Activated CD4-positive, alpha-beta T cell treated with anti-CD3 and anti-CD28 coated beads for 48 hours (primary cell): ENCODE measurements at regions not wholly inside any gene's neighbourhood (a gene's known extent, or its start where the extent isn't known, plus 50 kb on each side); places are given as distances from the start of the nearest gene placed in this dataset.

Source experiments
- DNase-seq: peaks from one replicate; pipeline ENCODE4 v3.0.0-alpha.2; 2020

DNA sequence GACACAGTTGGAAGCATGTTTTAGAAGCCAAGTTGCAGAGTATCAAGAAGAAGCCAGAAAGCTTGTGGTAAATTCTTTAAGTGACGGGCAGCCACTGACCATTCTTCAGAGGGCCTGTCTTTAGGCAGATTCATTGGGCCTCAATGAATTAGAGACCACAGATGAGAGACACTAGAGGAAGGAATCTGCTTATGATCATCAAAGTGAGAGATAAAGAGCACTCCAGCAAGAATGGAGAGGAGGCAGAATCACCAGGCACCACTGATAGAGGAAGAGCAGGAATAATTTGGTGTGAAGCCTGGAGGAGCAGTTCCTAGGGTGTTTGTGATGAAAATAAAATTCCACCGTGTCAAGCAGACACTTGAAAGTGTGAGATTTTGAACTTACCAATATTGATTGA is 365.9 kb upstream of the SLC30A5 start:
- no peak for DNase-seq

DNA sequence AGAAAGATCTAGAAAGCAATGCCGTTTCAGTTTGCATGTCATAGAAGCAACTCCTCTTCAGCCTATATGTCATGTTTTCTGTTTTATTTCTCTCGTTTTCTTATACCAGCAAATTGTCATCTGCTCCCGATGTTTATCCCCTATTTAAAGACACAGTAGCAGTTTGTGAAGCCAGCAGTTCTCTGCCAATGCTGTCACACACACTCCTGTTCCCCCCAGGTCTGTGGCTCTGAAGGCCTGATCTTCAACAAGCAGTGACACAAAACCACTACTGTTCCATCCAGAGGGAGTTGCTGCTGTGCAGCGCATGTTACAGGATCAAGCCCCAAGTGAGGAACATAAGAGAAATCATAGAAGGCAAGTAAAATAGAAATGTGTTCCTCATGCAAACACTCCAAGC is 364.1 kb upstream of the SLC30A5 start:
- no peak for DNase-seq

DNA sequence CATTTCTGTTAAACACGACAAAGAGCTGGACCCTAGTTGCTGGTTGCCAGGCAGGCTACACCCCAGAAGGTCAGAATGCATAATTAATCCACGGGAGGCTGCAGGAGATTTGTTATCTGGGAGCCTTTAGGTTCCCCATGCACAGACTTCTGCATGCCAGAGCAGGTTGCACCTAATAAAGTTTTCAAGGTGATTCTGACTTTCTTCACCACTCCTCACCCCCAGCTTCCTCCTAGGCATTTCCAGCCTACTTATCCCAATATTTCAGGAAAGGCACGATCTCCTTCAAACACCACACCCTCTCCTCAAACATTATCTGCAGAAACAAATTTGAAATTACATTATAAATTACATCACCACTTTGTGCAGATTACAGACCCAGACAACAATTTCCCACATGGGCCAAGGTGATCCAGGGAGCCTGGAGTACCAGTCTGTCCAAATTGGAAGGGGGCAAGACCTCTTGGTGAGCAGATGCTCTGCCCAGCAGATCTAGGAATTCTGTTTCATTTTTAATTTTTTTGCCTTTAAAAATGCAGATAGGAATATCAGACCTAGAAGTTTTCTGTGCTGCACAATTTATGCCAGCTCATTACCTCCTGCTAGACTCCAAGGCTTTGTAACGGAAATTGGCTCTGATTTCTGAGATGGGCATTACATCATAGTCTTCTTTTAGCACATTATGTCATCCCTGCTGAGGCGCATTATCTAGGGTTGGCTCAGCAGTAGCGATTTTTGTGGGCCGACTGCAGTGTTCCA is 363.4 kb upstream of the SLC30A5 start:
- no peak for DNase-seq

DNA sequence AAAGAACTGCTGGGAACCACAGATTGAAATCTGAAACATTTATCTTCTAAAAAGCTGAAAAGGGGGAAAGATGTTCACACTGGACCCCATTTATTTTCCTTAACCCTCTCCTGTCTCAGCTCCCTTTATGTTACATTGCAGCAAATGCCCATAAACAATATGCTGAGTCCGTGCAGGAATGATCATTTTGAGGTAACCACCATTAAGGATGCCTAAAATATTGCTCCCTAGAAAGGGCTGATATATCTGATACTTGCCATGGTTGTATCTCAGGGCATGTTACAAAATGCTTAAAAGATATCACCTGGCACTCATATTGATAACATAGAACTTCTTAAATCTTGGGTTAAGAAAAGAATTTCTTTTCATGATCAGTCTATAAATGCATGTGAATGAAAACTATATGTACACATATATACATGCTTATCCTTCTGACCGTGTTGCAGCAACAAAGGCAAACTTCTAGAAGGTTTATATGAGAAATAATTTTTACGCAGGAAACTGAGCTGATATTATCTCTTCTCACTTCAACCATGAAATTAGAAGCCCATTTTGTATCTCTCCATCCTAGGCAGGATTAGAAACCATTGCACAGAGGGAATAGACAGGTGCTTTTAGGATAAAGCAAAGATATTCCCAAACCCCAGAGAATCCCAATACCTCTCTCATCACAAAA is 362.7 kb upstream of the SLC30A5 start:
- no peak for DNase-seq

DNA sequence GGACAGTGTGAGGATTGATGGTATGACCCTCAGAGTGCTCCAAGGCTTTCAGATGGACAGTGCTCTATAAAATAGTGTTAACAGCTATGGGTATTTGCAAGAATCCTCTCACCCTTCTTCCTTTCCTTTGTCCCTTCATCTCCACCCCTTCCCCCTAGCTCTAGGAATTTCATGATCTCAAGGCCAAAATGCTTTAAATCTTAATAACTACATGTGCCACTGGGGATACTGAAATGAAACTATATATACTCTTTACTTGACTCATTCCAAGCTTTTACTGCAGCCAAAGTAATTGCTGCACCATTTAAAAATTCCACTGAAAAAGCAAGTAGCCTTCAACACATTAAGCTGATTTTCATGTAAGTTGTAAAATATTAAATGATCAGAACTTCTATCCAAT is 361.6 kb upstream of the SLC30A5 start:
- no peak for DNase-seq

DNA sequence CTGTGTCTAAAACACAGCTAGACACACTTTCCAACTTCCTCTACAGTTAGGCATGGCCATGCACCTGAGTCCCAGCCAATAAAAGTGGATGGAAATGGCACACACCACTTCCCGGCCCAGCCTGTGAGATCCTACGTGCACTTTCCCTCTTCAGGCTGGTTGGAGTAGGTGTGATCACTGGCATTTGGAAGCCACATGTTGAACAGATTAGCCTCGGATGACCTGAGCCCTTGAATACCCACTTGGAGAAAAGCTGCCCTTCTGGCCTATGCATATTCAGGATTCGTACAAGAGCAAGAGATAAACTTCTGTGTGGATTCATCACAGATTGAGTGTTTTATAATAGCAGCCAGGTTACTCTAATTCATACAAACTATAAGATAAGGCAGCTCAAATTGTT is 359.0 kb upstream of the SLC30A5 start:
- no peak for DNase-seq

DNA sequence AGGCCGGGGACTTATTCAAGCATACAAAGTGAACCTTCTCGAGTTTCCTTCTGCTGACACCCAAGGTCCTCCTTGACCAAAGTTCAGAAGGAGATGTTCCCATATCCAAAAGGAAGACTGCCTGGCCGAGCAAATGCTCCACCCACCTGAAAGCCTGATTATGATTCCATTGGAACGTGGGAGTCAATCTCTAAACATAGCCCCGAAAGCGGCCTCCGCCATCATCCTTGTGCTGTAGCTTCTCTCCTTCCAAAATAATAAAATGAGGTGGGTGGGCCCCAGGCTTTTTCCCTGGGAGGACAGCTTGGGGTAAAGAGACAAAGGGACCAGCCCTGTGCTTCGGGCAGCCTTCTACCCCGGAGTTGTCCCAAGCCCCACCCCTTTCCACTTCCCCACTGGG is 355.6 kb upstream of the SLC30A5 start:
- DNase-seq: no peak

DNA sequence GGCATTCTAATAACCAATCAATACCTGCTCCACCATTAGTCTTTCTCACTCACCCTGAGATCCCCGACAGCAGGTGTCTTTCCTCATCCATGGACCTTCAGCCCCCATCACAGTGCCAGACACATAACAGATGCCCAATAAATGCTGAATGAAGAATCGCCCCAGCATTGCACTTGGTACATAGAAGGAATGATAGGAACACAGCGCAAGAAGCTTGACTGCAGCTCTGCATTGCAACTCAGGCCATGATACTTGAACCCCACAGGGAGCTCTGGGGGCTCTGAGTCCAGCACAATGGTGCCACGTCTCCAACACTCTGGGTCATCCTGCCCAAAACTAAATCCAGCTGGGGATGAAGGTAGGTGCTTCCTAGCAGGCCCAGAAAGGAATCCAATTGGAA is 355.0 kb upstream of the SLC30A5 start:
- DNase-seq: no peak

DNA sequence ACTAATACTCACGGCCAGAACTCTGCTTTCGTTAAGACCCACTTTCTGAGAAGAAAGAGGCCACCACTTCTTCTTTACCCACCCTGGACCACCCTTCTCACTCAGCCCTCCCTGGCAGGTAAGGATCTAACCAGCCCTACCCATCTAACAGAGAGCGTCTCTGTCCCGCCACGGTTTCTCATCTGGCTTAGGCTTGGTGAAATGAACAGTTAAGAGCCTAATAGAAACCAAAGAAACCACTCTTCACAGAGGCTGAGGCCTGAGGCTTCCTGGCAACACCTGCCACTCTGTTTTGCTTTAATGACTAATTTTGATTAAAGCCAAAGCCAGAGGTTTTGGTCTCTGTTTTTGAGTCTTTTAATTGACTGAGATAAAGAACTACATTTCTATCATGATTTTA is 354.1 kb upstream of the SLC30A5 start:
- DNase-seq: no peak

DNA sequence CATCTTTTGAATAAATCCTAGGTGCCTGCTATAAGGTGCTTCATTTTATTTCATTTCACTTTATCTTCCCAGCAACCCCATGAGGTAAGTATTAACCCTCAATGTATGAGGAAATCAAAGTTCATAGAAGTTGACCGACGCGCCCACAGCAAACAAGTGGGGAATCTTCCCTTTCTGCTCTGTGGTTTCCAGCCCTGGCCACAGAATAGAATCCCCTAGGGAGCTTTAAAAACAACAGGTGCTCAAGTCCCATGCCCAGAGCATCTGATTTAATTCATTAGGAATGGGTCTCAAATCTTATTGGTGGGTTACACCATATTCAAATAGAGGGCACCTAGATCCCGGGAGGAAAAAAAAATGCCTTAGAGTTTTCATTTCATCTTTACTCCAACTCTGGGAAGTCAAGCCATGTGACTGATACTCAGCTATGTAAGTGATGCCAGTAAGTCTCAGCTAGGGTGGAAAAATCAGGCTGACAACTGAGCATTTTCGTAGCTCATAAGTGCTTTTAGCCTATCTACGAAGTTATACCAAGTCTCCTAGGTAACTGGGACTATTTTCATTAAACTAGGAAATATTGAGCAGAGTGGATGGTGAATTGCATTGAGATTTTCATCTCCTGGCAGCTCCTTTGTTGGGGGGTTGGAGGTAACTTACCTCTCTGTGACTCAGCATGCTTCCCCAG is 353.4 kb upstream of the SLC30A5 start:
- no peak for DNase-seq

DNA sequence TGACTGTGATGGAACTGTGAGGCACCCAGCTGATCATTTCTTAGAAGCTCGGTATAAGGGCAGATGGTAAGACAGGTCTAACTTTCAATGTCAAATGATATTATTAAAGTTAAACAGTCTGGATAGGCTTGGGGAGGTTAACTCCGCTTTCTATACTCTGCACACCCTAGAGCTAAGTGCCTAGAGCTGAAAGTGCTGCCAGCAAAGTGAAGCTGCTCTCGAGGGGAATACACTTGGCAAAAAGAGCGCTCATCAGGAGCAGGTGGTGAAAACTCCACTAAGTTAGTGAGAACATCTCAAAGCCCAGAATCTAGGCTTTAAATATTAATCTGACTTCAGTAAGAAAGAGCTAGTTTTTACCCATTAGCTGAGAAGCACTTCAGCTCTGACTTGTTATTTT is 349.6 kb upstream of the SLC30A5 start:
- DNase-seq: no peak

DNA sequence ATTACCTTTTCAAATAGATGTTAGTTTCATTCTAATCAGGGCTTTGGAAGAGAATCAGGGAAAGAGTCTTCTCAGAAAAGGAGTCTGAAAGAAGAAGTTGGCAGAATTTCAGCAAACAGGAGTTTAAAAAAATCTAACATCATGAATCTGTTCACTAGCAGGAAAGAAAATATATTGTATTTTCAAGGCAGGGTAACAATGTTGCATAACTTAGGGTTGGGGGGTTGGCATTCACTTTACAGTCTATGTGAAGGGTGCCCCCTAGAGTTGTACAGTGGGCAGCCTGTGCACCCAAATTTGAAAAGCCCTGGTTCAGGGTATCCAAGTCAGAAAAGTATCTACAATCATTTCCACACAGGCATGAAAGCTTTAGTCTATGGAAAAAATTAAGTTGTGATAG is 348.4 kb upstream of the SLC30A5 start:
- no peak for DNase-seq

DNA sequence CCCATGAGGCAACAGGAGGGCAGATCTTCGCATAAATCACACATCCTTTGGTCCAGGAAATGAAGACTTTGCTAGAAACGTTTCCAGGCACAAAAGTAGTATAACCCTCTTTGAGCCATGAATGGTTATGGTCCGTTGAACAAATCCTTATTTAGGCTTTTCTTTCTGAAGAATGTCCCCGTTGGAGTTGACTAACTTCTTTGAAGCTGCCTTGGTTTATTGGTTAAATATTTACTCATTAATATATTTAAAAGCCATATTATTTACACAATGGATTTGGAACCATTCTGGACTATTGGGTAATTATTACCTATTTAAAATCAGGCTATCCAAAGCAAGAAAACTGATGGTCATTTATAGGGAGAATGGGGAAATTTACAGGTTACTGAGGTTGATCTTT is 347.6 kb upstream of the SLC30A5 start:
- DNase-seq: no peak

DNA sequence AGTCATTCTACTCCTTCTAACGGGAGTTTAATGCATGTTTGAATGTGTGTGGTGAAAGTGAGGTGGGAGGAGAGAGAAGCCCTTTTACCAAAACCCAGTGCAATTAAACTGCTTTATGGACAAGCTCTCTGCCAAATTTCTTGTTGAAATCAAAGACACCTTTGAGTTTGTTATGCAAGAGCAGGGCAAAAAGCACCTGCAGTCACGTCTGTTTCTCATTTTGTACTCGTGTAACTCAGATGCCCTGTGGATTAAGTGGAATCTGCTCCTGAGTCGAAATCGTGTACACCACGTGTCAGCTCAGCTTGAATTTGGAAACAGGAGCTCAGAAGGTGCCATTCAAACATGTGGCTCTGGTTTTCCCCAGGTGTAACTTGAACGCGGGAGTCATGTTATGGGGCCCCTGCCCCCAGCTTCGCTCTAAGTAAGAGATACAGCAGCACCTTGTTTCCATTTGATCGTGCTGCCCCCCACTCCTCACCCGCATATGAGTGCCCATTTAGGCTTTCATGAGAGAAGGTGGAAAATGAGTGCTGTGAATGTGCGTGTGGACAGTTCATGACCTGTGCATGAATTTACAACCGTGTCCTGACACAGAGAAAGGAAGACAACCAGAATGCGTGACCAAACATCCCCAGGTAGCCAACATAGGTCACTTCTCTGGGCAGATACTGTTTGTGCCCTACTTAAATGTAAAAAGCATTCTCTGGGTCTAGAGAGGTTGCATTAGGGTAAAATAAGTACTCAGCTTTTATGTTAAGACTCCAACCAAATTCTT is 347.0 kb upstream of the SLC30A5 start:
- DNase-seq: no peak

DNA sequence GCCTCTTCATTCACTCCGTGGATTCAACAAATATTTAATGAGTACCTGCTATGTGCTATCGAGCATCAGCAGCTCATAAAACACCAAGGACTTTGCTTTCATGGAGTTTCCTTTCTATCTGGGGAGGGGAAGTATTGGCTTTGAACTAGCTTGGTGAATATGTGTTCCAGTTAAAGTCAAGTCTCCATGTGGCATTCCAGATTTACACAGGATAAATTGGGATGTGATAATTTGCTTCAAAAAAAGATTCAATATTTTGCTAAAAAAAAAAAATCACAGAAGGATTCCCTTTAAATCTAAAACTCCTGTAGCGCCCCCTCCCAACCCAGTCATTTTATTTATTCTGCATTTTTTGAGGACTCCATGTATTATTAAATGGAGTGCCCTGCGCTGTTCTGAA is 346.3 kb upstream of the SLC30A5 start:
- no peak for DNase-seq

DNA sequence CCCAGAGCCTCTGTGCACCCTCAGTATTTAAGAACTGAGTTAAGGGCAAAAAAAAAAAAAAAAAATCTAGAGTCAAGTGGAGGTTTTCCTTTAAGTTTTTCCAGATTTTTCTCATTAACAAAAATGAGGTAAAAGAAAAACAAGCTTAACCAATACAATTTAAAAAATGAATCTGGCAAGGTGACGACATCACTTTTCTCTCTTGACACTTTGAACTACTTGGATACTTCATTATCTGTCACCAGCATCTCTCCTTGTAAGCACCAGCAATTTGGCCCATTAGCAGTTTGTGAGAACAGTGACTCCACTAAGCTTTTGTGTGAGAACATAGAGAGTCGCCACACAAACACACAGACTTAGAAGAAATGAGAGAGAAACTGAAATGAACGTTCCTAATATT is 345.7 kb upstream of the SLC30A5 start:
- DNase-seq: no peak

DNA sequence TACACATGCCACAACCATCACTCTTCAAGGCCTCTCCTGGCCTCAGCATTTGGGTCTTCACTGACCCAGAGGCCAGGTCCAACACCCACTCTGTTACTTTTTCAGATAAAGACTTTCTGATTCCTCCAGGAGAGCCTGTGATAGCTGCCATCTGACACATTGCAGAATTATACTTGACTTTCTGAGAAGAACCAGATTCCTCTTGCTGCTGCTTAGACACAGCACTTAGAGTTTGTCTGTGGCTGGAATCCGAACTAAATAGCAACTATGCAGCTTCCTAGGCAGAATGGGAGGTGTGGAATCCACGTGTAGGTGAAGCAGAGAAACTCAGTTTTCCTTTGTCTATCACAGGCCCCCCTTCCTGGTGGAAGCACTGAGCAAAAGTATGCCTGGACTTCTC is 344.7 kb upstream of the SLC30A5 start:
- no peak for DNase-seq

DNA sequence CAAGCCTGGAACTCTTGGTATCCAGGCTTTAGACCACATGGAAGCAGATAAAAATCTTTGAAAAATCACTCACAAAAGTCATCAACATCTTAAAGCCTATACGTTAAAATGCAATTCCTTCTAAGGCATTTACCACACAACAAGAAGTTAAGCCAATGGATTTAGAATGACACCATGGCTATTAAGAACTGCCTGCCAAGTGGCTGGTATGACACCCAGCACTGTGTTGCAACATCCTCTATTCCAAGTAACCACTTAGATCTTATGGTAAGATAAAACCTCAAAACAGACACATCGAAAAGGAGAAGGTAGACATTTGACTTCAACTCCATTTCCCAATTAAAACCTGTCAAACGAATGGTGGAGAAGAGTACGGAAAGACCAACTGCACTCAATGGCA is 344.2 kb upstream of the SLC30A5 start:
- DNase-seq: no peak

DNA sequence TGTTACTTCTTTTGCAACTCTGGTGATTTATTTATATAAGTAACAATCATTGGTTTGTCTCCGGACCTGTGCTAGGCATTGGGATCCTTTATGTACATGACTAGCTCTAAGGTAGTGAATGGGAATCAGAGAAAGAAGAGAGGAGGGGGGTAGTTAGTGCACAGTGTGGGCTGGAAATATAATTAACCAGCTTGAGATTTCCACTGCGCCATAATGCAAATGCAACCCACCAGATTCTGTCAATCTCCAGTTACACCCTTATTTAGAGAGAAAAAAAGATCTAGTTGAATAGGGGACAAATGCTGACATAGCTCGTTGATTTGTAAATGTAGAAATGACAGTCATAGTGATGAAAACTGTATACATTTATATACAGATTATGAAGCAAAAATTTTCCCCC is 342.2 kb upstream of the SLC30A5 start:
- DNase-seq: no peak

DNA sequence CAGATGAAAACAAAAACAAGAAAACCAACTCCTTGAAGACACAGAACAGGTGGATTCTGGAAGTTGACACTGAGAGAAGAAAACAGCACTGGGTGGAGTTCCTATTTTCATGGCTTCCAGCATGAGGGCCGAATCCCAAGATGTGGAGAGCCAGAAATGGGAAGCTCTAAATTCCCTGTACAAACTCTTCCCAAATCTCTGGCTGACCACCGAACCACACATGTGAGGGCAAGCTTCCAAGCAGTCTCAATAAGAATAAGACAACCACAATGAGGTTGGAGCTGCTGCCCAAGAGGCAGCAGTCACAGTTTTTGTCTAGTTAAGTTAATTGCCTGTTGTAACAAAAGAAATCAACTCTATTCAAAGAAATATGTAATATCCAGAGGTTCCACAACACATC is 339.3 kb upstream of the SLC30A5 start:
- no peak for DNase-seq

DNA sequence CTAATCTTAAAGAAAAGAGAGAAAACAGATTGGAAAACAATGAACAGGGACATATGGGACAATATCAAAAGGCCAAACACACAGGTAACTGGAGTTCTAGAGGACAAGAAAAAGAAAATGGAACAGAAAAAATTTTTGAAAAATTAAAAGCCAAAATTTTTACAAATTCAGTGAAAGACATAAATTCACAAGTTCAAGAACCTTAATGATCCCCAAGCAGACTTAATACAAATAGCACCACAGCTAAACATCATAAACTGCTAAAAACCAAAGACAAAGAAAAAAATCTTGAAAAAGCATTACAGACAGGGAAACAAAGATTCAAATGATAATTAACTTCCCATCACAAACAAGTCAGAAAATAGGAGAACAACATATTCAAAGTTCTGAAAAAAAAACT is 338.5 kb upstream of the SLC30A5 start:
- DNase-seq: no peak

DNA sequence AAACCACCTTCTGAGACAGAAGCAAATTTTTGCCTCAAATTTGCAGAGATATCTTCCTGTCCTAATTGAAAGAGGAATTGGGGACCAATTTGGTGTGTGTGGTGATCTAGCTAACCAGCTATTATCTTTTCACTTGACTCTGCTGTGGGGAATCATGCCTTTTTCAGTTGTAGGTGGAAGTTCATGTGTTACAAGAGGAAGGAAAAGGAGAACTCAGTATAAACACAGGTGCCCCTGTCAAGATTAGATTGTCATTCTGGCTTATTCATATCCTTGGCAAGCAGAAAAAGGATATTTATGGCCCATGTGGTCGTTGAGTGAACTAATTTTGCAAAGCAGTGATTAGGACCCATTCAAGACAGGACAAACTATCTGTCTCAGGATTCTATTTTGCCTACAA is 336.8 kb upstream of the SLC30A5 start:
- no peak for DNase-seq

DNA sequence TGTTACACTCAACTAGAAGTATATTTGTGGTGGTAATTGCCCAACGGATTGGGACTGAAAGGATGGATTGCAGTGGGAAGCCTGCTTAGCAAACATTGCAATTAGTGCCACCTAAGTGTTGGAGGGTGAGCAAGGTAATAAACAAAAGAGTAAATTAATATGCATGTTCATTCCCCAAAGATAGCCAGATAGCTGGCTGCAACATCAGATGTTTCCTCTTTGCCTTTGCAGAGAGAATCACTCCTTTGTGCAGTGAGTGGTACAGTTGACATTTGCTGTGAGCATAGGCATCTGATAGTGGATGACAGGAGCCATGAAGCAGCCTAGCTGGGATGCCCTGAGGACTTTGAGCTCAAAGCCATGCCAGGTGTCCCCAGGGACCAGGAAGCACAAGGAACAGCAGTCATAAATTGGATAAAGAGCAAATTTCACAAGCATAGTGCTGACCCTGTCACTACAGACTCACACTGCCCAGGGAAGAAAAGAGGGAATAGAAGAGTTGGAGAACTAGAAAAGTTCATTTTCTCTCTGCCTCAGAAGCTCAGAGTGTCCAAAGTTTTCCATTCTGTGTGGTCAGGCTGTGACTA is 336.1 kb upstream of the SLC30A5 start:
- no peak for DNase-seq
